CD14-positive monocyte (primary cell): ENCODE measurements at regions not wholly inside any gene's neighbourhood (a gene's known extent, or its start where the extent isn't known, plus 50 kb on each side); places are given as distances from the start of the nearest gene placed in this dataset.

Experiments used
- DNase-seq, 3 donors: peaks; one replicate each; pipeline ENCODE4 v3.0.0-alpha.2; 2011 to 2022
- H2AFZ ChIP-seq: 2 replicates; pipeline ENCODE4 v1.6.0; 2012; ENCODE audit warnings: mild to moderate bottlenecking, low read depth, low read length, inconsistent platforms; ENCODE audit not compliant: insufficient read depth, poor library complexity, severe bottlenecking
- H3K27ac ChIP-seq, 2 donors: 1 replicate in 1 of 2; 2 replicates in 1 of 2; pipeline ENCODE4 v1.5.1; 2012 to 2013; ENCODE audit warnings: low read length in 2 of 2, control low read depth in 1 of 2, inconsistent platforms in 1 of 2, low read depth in 1 of 2, mild to moderate bottlenecking in 1 of 2
- H3K27me3 ChIP-seq, 2 donors: one replicate each; pipeline versions ENCODE4 v1.6.0 to v1.6.1; 2011 to 2013; ENCODE audit warnings: low read length in 2 of 2; ENCODE audit not compliant: control insufficient read depth in 2 of 2, insufficient read depth in 2 of 2
- H3K36me3 ChIP-seq, 2 donors: replicated peaks in 1 of 2; 1 replicate in 1 of 2; 2 replicates in 1 of 2; pipeline versions ENCODE4 v1.5.1 to v1.6.1; 2012 to 2013; ENCODE audit warnings: low read length in 2 of 2, control low read depth in 1 of 2, inconsistent platforms in 1 of 2, mild to moderate bottlenecking in 1 of 2; ENCODE audit not compliant: insufficient read depth in 2 of 2, control insufficient read depth in 1 of 2
- H3K4me1 ChIP-seq, 2 donors: 1 replicate in 1 of 2; 2 replicates in 1 of 2; pipeline versions ENCODE4 v1.5.1 to v1.6.1; 2012 to 2013; ENCODE audit warnings: low read length in 2 of 2, control low read depth in 1 of 2, inconsistent platforms in 1 of 2, mild to moderate bottlenecking in 1 of 2, moderate library complexity in 1 of 2; ENCODE audit not compliant: insufficient read depth in 2 of 2, control insufficient read depth in 1 of 2
- H3K4me2 ChIP-seq: replicated peaks from 2 replicates; pipeline ENCODE3; 2012; ENCODE audit warnings: low read length, moderate library complexity, mild to moderate bottlenecking; ENCODE audit not compliant: poor library complexity, severe bottlenecking; ENCODE audit errors: extremely low read depth
- H3K4me3 ChIP-seq, 3 experiments: fragments of 200-600 bp in 1 of 3; sonication (generic) in 1 of 3; replicated peaks in 1 of 3; 1 replicate in 2 of 3; 2 replicates in 1 of 3; pipeline ENCODE4 v1.5.1; 2011 to 2013; ENCODE audit warnings: low read length in 3 of 3, mild to moderate bottlenecking in 3 of 3, control low read depth in 2 of 3, low read depth in 2 of 3, inconsistent platforms in 1 of 3, moderate library complexity in 1 of 3
- H3K79me2 ChIP-seq: 2 replicates; pipeline ENCODE4 v1.6.0; 2012; ENCODE audit warnings: mild to moderate bottlenecking, control low read depth, inconsistent platforms, low read length, moderate library complexity; ENCODE audit not compliant: insufficient read depth
- H3K9ac ChIP-seq: 2 replicates; pipeline ENCODE4 v1.6.0; 2017; ENCODE audit warnings: low read length, mild to moderate bottlenecking; ENCODE audit not compliant: insufficient read depth, poor library complexity, severe bottlenecking
- H3K9me3 ChIP-seq, 2 donors: replicated peaks in 1 of 2; 1 replicate in 1 of 2; 2 replicates in 1 of 2; pipeline versions ENCODE4 v1.5.1 to v1.6.1; 2012 to 2013; ENCODE audit warnings: low read length in 2 of 2, control low read depth in 1 of 2; ENCODE audit not compliant: control insufficient read depth in 1 of 2, insufficient read depth in 1 of 2
- H4K20me1 ChIP-seq: 2 replicates; pipeline ENCODE4 v1.6.0; 2012; ENCODE audit warnings: mild to moderate bottlenecking, low read length, control low read depth, moderate library complexity; ENCODE audit not compliant: insufficient read depth
- H3K27ac Mint-ChIP-seq, 7 donors: one replicate each; pipeline ENCODE4 v1.8.0; 2020; ENCODE audit warnings: mild to moderate bottlenecking in 7 of 7, mixed read lengths in 7 of 7, moderate library complexity in 6 of 7, inconsistent platforms in 2 of 7
- H3K27me3 Mint-ChIP-seq, 3 donors: one replicate each; pipeline ENCODE4 v1.8.0; 2021 to 2022; ENCODE audit warnings: low read depth in 3 of 3, mild to moderate bottlenecking in 3 of 3, mixed read lengths in 3 of 3, moderate library complexity in 3 of 3, inconsistent platforms in 1 of 3
- H3K36me3 Mint-ChIP-seq, 2 donors: one replicate each; pipeline ENCODE4 v1.8.0; 2020; ENCODE audit warnings: mixed read lengths in 2 of 2, inconsistent platforms in 1 of 2, mild to moderate bottlenecking in 1 of 2
- H3K4me1 Mint-ChIP-seq: one replicate; pipeline ENCODE4 v1.8.0; 2020; ENCODE audit warnings: mild to moderate bottlenecking, mixed read lengths
- H3K4me3 Mint-ChIP-seq, 2 donors: one replicate each; pipeline ENCODE4 v1.8.0; 2020; ENCODE audit warnings: mild to moderate bottlenecking in 2 of 2, mixed read lengths in 2 of 2, moderate library complexity in 1 of 2
- H3K9me3 Mint-ChIP-seq, 7 donors: one replicate each; pipeline ENCODE4 v1.8.0; 2020 to 2022; ENCODE audit warnings: mixed read lengths in 7 of 7, mild to moderate bottlenecking in 6 of 7, moderate library complexity in 6 of 7, inconsistent platforms in 2 of 7
- CTCF ChIP-seq: fragments of 200-600 bp; IDR thresholded peaks from one replicate; pipeline ENCODE4 v1.8.0; 2022; ENCODE audit warnings: antibody characterized with exemption, mild to moderate bottlenecking
- WGBS: methylation state at CpG from one replicate; pipeline ENCODE4 v1.1.5; 2013; ENCODE audit warnings: missing lambda C conversion rate; ENCODE audit not compliant: insufficient coverage; 5-methylcytosine and 5-hydroxymethylcytosine counted together
- intact Hi-C, 2 donors: fragments of 100-400 bp; cut with micrococcal nuclease; formaldehyde crosslinking; loops; one replicate each; pipeline versions ENCODE4 v1.15.0 to v1.15.1; 2023

- no peak for TF ChIP-seq CTCF
- Mint-ChIP-seq H3K27ac (no peak overlapping the region), H3K4me1 (no peaks in the 10 kb centered on the region), H3K27me3 (no peaks in the 10 kb centered on the region), H3K36me3 (no peaks in the 10 kb centered on the region), H3K4me3 (no peak overlapping the region), H3K9me3 (peaks cover 2 to 12% (median 5%) of the 10 kb centered on the region in 7 donors)
- Histone ChIP-seq H3K9ac (no peak overlapping the region), H3K4me3 (no peak overlapping the region), H4K20me1 (no peaks in the 10 kb centered on the region), H3K36me3 (no peaks in the 10 kb centered on the region), H2AFZ (no peak overlapping the region), H3K4me1 (no peaks in the 10 kb centered on the region), H3K27ac (no peak overlapping the region), H3K79me2 (no peaks in the 10 kb centered on the region), H3K9me3 (peaks cover 0 to 3% of the 10 kb centered on the region in 2 donors), H3K27me3 (no peaks in the 10 kb centered on the region), H3K4me2 (no peak overlapping the region)
- intact Hi-C loops, result no loop called here
- WGBS, result 100% methylated on average over 1 of the region's 2 CpGs
- DNase-seq, result no peak
These were observed 190.2 kb upstream of the DPH6 start for GRCh38 chr15:35736150-35736549.

- intact Hi-C loops, result no loop called here
- no peaks in the 10 kb centered on the region for H3K27me3 ChIP-seq
- H3K36me3 ChIP-seq, result no peaks in the 10 kb centered on the region
- Mint-ChIP-seq H3K27ac (no peak overlapping the region), H3K4me1 (no peaks in the 10 kb centered on the region), H3K27me3 (peaks cover 0 to 1% (median 0%) of the 10 kb centered on the region in 3 donors), H3K4me3 (no peak overlapping the region), H3K36me3 (no peaks in the 10 kb centered on the region), H3K9me3 (peaks cover 0 to 12% (median 5%) of the 10 kb centered on the region in 7 donors)
- H3K27ac ChIP-seq, result no peak overlapping the region
- peaks cover 0 to 3% of the 10 kb centered on the region in 2 donors for H3K9me3 ChIP-seq
- H3K4me1 ChIP-seq, result no peaks in the 10 kb centered on the region
- no peak for DNase-seq
- H3K4me3 ChIP-seq, result no peak overlapping the region
- no peak for TF ChIP-seq CTCF
- no peaks in the 10 kb centered on the region for H4K20me1 ChIP-seq
- no peak overlapping the region for H3K9ac ChIP-seq
- WGBS, result no CpG with 5 or more reads among the region's 2 CpGs
- no peak overlapping the region for H3K4me2 ChIP-seq
- H3K79me2 ChIP-seq, result no peaks in the 10 kb centered on the region
- no peak overlapping the region for H2AFZ ChIP-seq
These were observed 191.5 kb upstream of the DPH6 start for GRCh38 chr15:35737441-35737840.
